ENCODE measurements at regions not wholly inside any gene's neighbourhood (a gene's known extent, or its start where the extent isn't known, plus 50 kb on each side); places are given as distances from the start of the nearest gene placed in this dataset.
A peak's percentile ranks its signal among the peaks of the same experiment; 100 is the strongest.
"Not testable (repeated sequence)": the region's sequence is repeated elsewhere in the genome, so short reads cannot be mapped to it uniquely, and the experiment has no call there.

- H3K79me2 ChIP-seq (replicated peaks; ENCODE audit: insufficient read depth, low read length), result no peaks in the 10 kb centered on the region
- TF ChIP-seq MXI1 (conservative IDR thresholded peaks at IDR 0.05; ENCODE audit: poor library complexity, severe bottlenecking), result no peak
- TF ChIP-seq EP300 (conservative IDR thresholded peaks at IDR 0.05; ENCODE audit: poor library complexity, severe bottlenecking), result peak; percentile 80
- TF ChIP-seq SMC3 (conservative IDR thresholded peaks at IDR 0.05; ENCODE audit: poor library complexity), result no peak
- peak; percentile 66 for TF ChIP-seq POLR2AphosphoS5 (IDR thresholded peaks at IDR 0.05)
- TF ChIP-seq TAF1 (IDR thresholded peaks at IDR 0.05; ENCODE audit: low read depth), result no peak
- TF ChIP-seq EZH2 (IDR thresholded peaks at IDR 0.05; ENCODE audit: borderline replicate concordance, insufficient read depth, low read length, poor library complexity, severe bottlenecking), result no peak
- no peak for TF ChIP-seq RAD21 (conservative IDR thresholded peaks at IDR 0.05)
- TF ChIP-seq REST (IDR thresholded peaks at IDR 0.05; ENCODE audit: borderline replicate concordance), result peak; percentile 36
- no peak for TF ChIP-seq CTCF (IDR thresholded peaks at IDR 0.05; ENCODE audit: poor library complexity, severe bottlenecking)
- no peaks in the 10 kb centered on the region for H3K9me2 ChIP-seq (ENCODE audit: insufficient read depth, low read length)
- H4K20me1 ChIP-seq (ENCODE audit: insufficient read depth), result no peaks in the 10 kb centered on the region
- no peak overlapping the region for H2AFZ ChIP-seq (ENCODE audit: low read depth, low read length)
- peak overlapping the region; percentile 91 for H3K27ac ChIP-seq (ENCODE audit: low read length)
- no peaks in the 10 kb centered on the region for H3K27me3 ChIP-seq (ENCODE audit: insufficient read depth, low read depth, low read length)
- H3F3A ChIP-seq (ENCODE audit: insufficient read depth, low read length, poor library complexity, severe bottlenecking), result no peaks in the 10 kb centered on the region
- no peaks in the 10 kb centered on the region for H3K9me3 ChIP-seq (ENCODE audit: low read length)
- no peak overlapping the region for H3K4me2 ChIP-seq (ENCODE audit: low read length)
- H3K4me3 ChIP-seq (ENCODE audit: low read length), result peak overlapping the region; percentile 42
- peak overlapping the region; percentile 44 for H3K9ac ChIP-seq (ENCODE audit: low read length)
- no peaks in the 10 kb centered on the region for H3K36me3 ChIP-seq (ENCODE audit: insufficient read depth, low read length)
Observed at GRCh38 chrX:137143864-137144263, 110.1 kb upstream of the GPR101 start.

GRCh38 chrX:137122651-137123050 is 88.9 kb upstream of the GPR101 start:
- not testable (repeated sequence) for H3K27ac ChIP-seq (ENCODE audit: low read length); H3K79me2 ChIP-seq (replicated peaks; ENCODE audit: insufficient read depth, low read length); H3K9me3 ChIP-seq (ENCODE audit: low read length); H3K4me3 ChIP-seq (ENCODE audit: low read length); H2AFZ ChIP-seq (ENCODE audit: low read depth, low read length); H3F3A ChIP-seq (ENCODE audit: insufficient read depth, low read length, poor library complexity, severe bottlenecking); H4K20me1 ChIP-seq (ENCODE audit: insufficient read depth); H3K9ac ChIP-seq (ENCODE audit: low read length); H3K9me2 ChIP-seq (ENCODE audit: insufficient read depth, low read length); H3K36me3 ChIP-seq (ENCODE audit: insufficient read depth, low read length); H3K27me3 ChIP-seq (ENCODE audit: insufficient read depth, low read depth, low read length); H3K4me2 ChIP-seq (ENCODE audit: low read length)

- Histone ChIP-seq H2AFZ (ENCODE audit: low read depth, low read length) (no peak overlapping the region), H3K36me3 (ENCODE audit: insufficient read depth, low read length) (no peaks in the 10 kb centered on the region), H3F3A (ENCODE audit: insufficient read depth, low read length, poor library complexity, severe bottlenecking) (no peaks in the 10 kb centered on the region), H3K4me3 (ENCODE audit: low read length) (no peak overlapping the region), H3K27ac (ENCODE audit: low read length) (no peak overlapping the region), H4K20me1 (ENCODE audit: insufficient read depth) (no peaks in the 10 kb centered on the region), H3K79me2 (replicated peaks; ENCODE audit: insufficient read depth, low read length) (no peaks in the 10 kb centered on the region), H3K9me3 (ENCODE audit: low read length) (no peaks in the 10 kb centered on the region), H3K27me3 (ENCODE audit: insufficient read depth, low read depth, low read length) (no peaks in the 10 kb centered on the region), H3K9ac (ENCODE audit: low read length) (no peak overlapping the region), H3K4me2 (ENCODE audit: low read length) (no peak overlapping the region), H3K9me2 (ENCODE audit: insufficient read depth, low read length) (no peaks in the 10 kb centered on the region)
- no peak for TF ChIP-seq MXI1 (conservative IDR thresholded peaks at IDR 0.05; ENCODE audit: poor library complexity, severe bottlenecking)
- no peak for TF ChIP-seq EP300 (conservative IDR thresholded peaks at IDR 0.05; ENCODE audit: poor library complexity, severe bottlenecking)
- TF ChIP-seq RAD21 (conservative IDR thresholded peaks at IDR 0.05), result no peak
- no peak for TF ChIP-seq REST (IDR thresholded peaks at IDR 0.05; ENCODE audit: borderline replicate concordance)
Observed at GRCh38 chrX:137119049-137119448, 85.3 kb upstream of the GPR101 start.

All from neural cell (in vitro differentiated cells).